ENCODE measurements at regions not wholly inside any gene's neighbourhood (a gene's known extent, or its start where the extent isn't known, plus 50 kb on each side); places are given as distances from the start of the nearest gene placed in this dataset.
"Not testable (repeated sequence)": the region's sequence is repeated elsewhere in the genome, so short reads cannot be mapped to it uniquely, and the experiment has no call there.

- no peak for DNase-seq (ENCODE audit: low read depth in 2 of 2)
These were observed 85.6 kb downstream of the OLFM1 start for GRCh38 chr9:135173066-135173465.

- DNase-seq (ENCODE audit: low read depth in 2 of 2) = no peak
These were observed 86.8 kb downstream of the OLFM1 start for GRCh38 chr9:135174248-135174647.

- DNase-seq (ENCODE audit: low read depth in 2 of 2) = no peak
These were observed 87.5 kb downstream of the OLFM1 start for GRCh38 chr9:135174981-135175380.

- no peak for DNase-seq (ENCODE audit: low read depth in 2 of 2)
These were observed 88.8 kb downstream of the OLFM1 start for GRCh38 chr9:135176284-135176683.

GRCh38 chr9:135177562-135177961, 90.1 kb downstream of the OLFM1 start:
- DNase-seq (ENCODE audit: low read depth in 2 of 2) = not testable (repeated sequence)

GRCh38 chr9:135178498-135178897, 91.0 kb downstream of the OLFM1 start:
- no peak for DNase-seq (ENCODE audit: low read depth in 2 of 2)

- no peak for DNase-seq (ENCODE audit: low read depth in 2 of 2)
These were observed 91.6 kb downstream of the OLFM1 start for GRCh38 chr9:135179041-135179440.

GRCh38 chr9:135179976-135180375, 92.5 kb downstream of the OLFM1 start:
- DNase-seq (ENCODE audit: low read depth in 2 of 2) = no peak

- DNase-seq (ENCODE audit: low read depth in 2 of 2) = no peak
These were observed 93.1 kb downstream of the OLFM1 start for GRCh38 chr9:135180586-135180985.

GRCh38 chr9:135181336-135181735, 93.9 kb downstream of the OLFM1 start:
- no peak for DNase-seq (ENCODE audit: low read depth in 2 of 2)

GRCh38 chr9:135181841-135182240, 94.4 kb downstream of the OLFM1 start:
- DNase-seq (ENCODE audit: low read depth in 2 of 2) = not testable (repeated sequence)

GRCh38 chr9:135183069-135183468, 95.6 kb downstream of the OLFM1 start:
- DNase-seq (ENCODE audit: low read depth in 2 of 2) = no peak

GRCh38 chr9:135183528-135184180, 96.2 kb downstream of the OLFM1 start:
- DNase-seq (ENCODE audit: low read depth in 2 of 2) = no peak

GRCh38 chr9:135184181-135185053, 96.9 kb downstream of the OLFM1 start:
- DNase-seq (ENCODE audit: low read depth in 2 of 2) = no peak

GRCh38 chr9:135185060-135185459, 97.6 kb downstream of the OLFM1 start:
- no peak for DNase-seq (ENCODE audit: low read depth in 2 of 2)

- DNase-seq (ENCODE audit: low read depth in 2 of 2) = no peak
These were observed 99.0 kb downstream of the OLFM1 start for GRCh38 chr9:135186248-135187164.

GRCh38 chr9:135187365-135187764, 99.9 kb downstream of the OLFM1 start:
- DNase-seq (ENCODE audit: low read depth in 2 of 2) = no peak

- no peak for DNase-seq (ENCODE audit: low read depth in 2 of 2)
These were observed 101.2 kb downstream of the OLFM1 start for GRCh38 chr9:135188681-135189151.

- no peak for DNase-seq (ENCODE audit: low read depth in 2 of 2)
These were observed 102.0 kb downstream of the OLFM1 start for GRCh38 chr9:135189497-135189896.

- no peak for DNase-seq (ENCODE audit: low read depth in 2 of 2)
These were observed 103.5 kb downstream of the OLFM1 start for GRCh38 chr9:135190789-135191577.

- DNase-seq (ENCODE audit: low read depth in 2 of 2) = no peak
These were observed 105.2 kb downstream of the OLFM1 start for GRCh38 chr9:135192686-135193085.

Data from stimulated activated CD8-positive, alpha-beta memory T cell treated with anti-CD3 and anti-CD28 coated beads, Interleukin-15, amount 100 ng/mL, for 48 hours (primary cell).